ENCODE measurements at regions not wholly inside any gene's neighbourhood (a gene's known extent, or its start where the extent isn't known, plus 50 kb on each side); places are given as distances from the start of the nearest gene placed in this dataset.
A peak's percentile ranks its signal among the peaks of the same experiment; 100 is the strongest.

DNA sequence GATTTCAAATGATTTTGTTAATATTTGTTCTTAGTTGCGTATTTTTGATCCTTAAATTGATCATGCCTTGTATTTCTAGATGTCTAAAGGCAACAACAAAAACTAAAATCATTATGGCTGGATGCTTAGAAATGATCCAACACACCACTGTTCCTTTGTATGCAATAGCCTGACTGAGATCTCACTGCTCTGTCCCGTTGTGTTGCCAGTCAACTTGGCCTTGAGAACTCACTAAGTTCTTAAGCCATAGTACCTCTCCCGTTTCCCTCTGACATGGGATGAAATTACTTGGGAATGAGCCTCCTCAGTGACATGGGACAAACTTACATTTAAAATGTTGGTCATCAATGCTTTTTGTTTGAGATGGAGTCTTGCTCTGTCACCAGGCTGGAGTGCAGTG is 222.0 kb upstream of the HS6ST1 start:
- H3K36me3 ChIP-seq (replicated peaks): no peaks in the 10 kb centered on the region
- TF ChIP-seq, protein P1, sequence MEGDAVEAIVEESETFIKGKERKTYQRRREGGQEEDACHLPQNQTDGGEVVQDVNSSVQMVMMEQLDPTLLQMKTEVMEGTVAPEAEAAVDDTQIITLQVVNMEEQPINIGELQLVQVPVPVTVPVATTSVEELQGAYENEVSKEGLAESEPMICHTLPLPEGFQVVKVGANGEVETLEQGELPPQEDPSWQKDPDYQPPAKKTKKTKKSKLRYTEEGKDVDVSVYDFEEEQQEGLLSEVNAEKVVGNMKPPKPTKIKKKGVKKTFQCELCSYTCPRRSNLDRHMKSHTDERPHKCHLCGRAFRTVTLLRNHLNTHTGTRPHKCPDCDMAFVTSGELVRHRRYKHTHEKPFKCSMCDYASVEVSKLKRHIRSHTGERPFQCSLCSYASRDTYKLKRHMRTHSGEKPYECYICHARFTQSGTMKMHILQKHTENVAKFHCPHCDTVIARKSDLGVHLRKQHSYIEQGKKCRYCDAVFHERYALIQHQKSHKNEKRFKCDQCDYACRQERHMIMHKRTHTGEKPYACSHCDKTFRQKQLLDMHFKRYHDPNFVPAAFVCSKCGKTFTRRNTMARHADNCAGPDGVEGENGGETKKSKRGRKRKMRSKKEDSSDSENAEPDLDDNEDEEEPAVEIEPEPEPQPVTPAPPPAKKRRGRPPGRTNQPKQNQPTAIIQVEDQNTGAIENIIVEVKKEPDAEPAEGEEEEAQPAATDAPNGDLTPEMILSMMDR (IDR thresholded peaks at IDR 0.05; ENCODE audit: low read depth, low read length, missing control alignments): no peak
- in situ Hi-C loops (cut with HindIII; ENCODE audit: low pct_ligation_motif_present, low sequenced_read_pairs): no loop called here
- H3K27me3 ChIP-seq (replicated peaks): no peaks in the 10 kb centered on the region
- no peak overlapping the region for H3K27ac ChIP-seq
- H3K4me3 ChIP-seq (ENCODE audit: low read depth, low read length): no peak overlapping the region
- DNase-seq: no peak

DNA sequence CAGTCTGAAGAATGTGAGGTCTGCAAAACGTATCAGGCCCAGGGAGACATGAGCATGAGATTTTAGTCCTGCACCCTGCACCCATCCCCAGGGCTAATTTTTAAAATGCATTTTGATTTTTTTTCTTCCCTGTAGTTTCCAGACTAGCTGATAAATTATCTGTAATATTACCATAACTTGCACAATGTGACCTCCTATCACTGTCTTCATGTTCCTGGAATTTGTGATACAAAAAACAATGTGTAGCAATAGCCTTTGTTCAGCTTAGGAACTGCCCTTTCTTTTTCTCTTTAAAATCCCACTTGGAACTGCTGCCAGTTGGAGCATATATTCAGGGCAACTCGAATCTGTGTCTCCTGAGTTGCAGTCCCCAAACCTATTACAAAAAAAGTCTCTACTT is 222.8 kb upstream of the HS6ST1 start:
- no peak overlapping the region for H3K4me3 ChIP-seq (ENCODE audit: low read depth, low read length)
- no peak for DNase-seq
- in situ Hi-C loops (cut with HindIII; ENCODE audit: low pct_ligation_motif_present, low sequenced_read_pairs): no loop called here
- TF ChIP-seq, protein P1 (IDR thresholded peaks at IDR 0.05; ENCODE audit: low read depth, low read length, missing control alignments): no peak
- H3K27ac ChIP-seq: no peak overlapping the region
- H3K36me3 ChIP-seq (replicated peaks): no peaks in the 10 kb centered on the region
- H3K27me3 ChIP-seq (replicated peaks): no peaks in the 10 kb centered on the region

DNA sequence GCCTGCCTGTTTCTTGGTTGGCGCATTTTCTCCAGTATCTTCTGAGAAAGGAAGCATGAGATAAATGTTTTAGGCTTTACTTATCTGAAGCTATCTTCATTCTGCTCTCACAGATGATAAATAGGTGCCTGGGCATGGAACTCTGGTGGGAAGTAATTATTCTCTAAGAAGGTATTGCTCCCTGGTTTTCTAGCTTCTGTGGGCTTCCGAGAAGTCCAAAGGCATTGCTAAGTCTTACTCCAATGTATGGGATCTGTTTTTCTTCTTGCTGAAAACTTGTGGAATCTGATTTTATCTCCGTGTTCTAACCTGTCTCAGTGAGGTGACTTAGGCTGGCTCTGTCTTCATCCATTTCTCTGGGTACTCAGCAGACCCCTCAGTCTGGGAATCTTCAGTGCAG is 224.4 kb upstream of the HS6ST1 start:
- H3K27ac ChIP-seq: no peak overlapping the region
- in situ Hi-C loops (cut with HindIII; ENCODE audit: low pct_ligation_motif_present, low sequenced_read_pairs): no loop called here
- TF ChIP-seq, protein P1 (IDR thresholded peaks at IDR 0.05; ENCODE audit: low read depth, low read length, missing control alignments): no peak
- H3K27me3 ChIP-seq (replicated peaks): no peaks in the 10 kb centered on the region
- DNase-seq: no peak
- H3K4me3 ChIP-seq (ENCODE audit: low read depth, low read length): no peak overlapping the region
- no peaks in the 10 kb centered on the region for H3K36me3 ChIP-seq (replicated peaks)

DNA sequence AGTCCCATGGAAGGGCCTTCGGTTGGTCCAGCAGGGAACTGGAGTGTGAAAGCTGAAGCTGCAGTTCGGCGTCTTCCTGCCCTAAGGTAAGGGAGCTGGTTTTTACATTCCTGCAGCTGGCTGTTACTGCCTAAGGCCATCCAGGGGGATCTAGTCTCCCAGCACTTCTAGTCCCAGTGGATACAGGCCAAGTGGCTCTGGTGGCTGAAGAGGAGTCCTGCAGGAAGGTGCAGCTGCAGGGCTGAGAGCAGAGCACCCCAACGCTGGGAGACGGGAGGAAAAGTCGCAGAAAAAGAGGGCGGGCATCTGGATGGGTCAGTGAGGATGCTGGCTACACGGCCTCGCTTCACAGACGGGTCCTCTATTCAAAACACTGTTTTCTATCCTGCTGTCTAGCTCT is 225.0 kb upstream of the HS6ST1 start:
- Histone ChIP-seq H3K4me3 (ENCODE audit: low read depth, low read length) (no peak overlapping the region), H3K27me3 (replicated peaks) (no peaks in the 10 kb centered on the region), H3K36me3 (replicated peaks) (no peaks in the 10 kb centered on the region), H3K27ac (no peak overlapping the region)
- TF ChIP-seq, protein P1 (IDR thresholded peaks at IDR 0.05; ENCODE audit: low read depth, low read length, missing control alignments): peak; percentile 22
- in situ Hi-C loops (cut with HindIII; ENCODE audit: low pct_ligation_motif_present, low sequenced_read_pairs): no loop called here
- no peak for DNase-seq

DNA sequence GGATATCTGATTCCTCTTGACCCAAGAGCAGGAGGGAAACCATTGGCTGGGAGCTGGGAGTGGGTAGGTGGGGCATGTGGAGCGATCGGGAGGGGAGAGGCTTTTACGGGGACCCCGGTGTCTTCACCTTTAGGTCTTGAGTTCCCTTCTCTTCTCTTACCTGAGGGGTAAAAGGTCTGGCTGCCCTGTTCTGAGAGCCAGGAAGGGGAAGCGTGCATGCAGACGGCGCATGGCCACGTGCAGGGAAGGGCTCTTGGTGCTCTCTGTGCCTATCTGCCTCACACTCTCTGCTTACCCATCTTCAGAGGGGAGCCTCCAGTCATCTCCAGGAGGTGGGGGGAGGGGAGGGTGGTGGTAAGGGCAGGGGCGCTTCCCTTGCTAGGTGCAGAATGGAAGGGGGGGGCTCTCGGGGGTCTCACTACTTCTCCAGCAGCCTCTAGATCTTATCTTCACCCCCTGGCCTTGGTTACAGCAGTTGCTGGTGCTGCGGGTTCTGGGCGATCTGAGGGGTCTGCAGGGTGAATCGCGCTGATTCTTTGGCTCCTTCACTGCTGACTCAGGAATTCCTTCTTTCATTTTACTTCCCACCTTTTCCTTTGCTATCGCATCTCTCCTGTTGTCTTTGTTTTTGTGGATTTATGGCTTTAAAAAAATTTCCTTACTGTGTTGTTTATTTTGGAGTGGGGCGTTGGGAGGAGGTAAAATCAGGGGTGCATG is 225.8 kb upstream of the HS6ST1 start:
- TF ChIP-seq, protein P1 (IDR thresholded peaks at IDR 0.05; ENCODE audit: low read depth, low read length, missing control alignments): no peak
- Histone ChIP-seq H3K36me3 (replicated peaks) (no peaks in the 10 kb centered on the region), H3K4me3 (ENCODE audit: low read depth, low read length) (no peak overlapping the region), H3K27ac (no peak overlapping the region), H3K27me3 (replicated peaks) (no peaks in the 10 kb centered on the region)
- DNase-seq: no peak
- in situ Hi-C loops (cut with HindIII; ENCODE audit: low pct_ligation_motif_present, low sequenced_read_pairs): no loop called here

DNA sequence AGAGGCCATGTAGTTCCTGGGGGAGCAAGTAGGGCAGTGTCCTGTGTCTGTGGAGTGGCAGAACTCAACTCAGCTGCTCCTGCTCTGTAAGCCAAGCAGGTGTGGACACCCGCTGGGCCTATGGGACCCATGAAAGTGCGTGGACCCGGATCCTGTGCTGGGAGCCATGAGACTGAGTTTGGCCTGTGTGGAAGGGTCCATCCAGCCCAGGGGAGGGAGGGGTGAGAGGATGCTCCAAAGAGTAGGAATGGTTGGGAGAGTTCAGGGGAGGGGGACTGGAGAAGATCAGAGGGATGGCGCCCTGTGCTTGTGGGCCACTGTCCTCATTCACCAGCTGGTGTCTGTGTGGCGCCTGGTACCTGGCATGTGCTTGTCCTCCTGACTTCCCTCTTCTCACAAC is 226.4 kb upstream of the HS6ST1 start:
- H3K27ac ChIP-seq: no peak overlapping the region

More for the DNA sequence above, 226.4 kb upstream of the HS6ST1 start:
- in situ Hi-C loops (cut with HindIII; ENCODE audit: low pct_ligation_motif_present, low sequenced_read_pairs): no loop called here
- no peak overlapping the region for H3K4me3 ChIP-seq (ENCODE audit: low read depth, low read length)
- DNase-seq: no peak
- TF ChIP-seq, protein P1 (IDR thresholded peaks at IDR 0.05; ENCODE audit: low read depth, low read length, missing control alignments): no peak
- no peaks in the 10 kb centered on the region for H3K27me3 ChIP-seq (replicated peaks)
- H3K36me3 ChIP-seq (replicated peaks): no peaks in the 10 kb centered on the region

Measured in brain microvascular endothelial cell (primary cell).